GM21367 (cell line): ENCODE measurements at regions not wholly inside any gene's neighbourhood (a gene's known extent, or its start where the extent isn't known, plus 50 kb on each side); places are given as distances from the start of the nearest gene placed in this dataset.

ENCODE experiments used
- ATAC-seq: cut with Tn5 transposase; IDR thresholded peaks from one replicate; pipeline ENCODE4 v1.9.1; 2021; ENCODE audit not compliant: unreplicated experiment

DNA sequence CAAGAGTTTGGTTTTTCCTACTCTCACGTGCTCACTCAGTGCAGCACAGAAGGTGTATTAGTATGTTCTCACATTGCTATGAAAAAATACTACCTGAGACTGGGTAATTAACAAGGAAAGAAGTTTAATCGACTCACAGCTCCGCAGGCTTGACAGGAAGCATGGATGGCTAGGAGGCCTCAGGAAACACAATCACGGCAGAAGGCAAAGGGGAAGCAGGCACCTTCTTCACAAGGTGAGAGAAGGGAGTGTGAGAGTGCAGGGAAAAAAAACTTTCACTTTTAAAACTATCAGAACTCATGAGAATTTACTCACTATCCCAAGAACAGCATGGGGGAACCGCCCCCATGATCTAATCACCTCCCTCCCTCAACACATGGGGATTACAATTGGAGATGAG, 185.8 kb upstream of the TMPO start:
- ATAC-seq = no peak

DNA sequence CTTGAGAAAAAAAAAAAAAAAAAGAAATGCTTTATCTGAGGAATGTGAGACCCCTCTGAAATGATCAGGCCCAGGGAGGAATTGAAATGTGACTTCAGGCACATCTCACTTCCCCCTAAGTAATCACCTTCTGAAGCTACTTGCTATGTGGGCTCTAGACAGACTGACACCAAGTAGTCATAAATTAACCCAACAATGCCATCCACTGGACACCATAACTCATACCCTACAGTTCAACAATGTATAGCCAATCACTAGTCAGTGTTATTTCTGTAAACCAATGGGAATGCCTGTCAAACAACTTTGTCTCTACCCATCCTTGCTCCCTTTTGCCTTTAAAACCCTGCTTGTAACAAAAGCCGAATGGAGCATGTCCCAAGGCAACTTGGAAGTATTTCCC, 182.7 kb upstream of the TMPO start:
- ATAC-seq = peak; percentile 80

DNA sequence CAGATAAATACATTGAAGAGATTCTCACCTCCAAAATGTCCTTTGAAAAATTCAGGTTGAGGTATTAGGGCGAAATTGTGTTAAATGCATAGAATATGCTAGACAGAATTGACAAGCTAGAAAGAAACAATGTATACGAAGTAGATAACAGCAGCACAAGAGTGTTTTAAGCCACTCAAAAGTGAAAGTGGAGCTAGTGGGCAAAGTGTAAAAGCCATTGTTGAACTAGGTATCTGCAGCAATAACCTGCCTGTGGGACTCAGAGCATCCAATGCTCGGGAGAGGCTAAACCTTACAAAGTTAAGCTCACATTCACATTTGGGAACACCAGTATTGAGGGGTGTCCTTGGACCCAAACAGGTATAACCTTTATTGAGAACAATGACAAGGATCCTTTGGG, 180.6 kb upstream of the TMPO start:
- no peak for ATAC-seq

DNA sequence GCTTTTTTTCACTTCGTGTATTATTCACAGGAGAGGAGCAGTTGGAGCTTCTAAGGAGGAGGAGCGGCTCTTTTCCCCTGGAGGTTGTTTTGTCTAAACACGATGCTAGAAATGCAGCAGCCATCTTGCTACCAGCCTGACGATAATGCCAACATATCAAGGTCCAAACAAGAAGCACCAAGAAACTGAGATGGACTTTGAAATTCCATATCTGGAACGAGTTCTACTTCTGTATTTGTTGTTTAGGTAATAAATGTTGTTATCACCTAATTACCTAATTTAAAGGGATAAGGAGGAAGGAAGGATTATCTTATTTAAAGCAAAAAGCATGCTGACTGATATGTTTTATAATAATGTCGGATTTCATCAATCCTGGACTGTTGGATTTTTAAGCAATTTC, 174.4 kb upstream of the TMPO start:
- ATAC-seq = no peak

DNA sequence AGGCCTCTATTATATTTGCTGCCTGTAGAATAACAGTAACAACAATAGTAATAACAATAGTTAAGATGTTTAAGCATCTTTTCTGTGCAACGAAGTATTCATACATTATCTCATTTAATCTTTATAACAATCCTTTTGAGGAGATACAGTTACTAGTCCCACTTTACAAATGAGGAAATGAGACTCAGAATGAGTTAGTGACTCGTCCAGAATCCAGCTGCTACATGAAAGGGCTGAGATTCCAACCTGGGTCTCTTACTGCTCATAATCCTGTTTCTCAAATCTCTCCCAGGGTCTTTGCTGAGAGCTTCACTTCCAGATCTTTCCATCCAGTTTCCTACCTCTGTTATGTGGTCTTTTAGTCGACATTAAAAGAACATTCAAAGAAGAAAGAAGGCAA, 173.7 kb upstream of the TMPO start:
- ATAC-seq = no peak

DNA sequence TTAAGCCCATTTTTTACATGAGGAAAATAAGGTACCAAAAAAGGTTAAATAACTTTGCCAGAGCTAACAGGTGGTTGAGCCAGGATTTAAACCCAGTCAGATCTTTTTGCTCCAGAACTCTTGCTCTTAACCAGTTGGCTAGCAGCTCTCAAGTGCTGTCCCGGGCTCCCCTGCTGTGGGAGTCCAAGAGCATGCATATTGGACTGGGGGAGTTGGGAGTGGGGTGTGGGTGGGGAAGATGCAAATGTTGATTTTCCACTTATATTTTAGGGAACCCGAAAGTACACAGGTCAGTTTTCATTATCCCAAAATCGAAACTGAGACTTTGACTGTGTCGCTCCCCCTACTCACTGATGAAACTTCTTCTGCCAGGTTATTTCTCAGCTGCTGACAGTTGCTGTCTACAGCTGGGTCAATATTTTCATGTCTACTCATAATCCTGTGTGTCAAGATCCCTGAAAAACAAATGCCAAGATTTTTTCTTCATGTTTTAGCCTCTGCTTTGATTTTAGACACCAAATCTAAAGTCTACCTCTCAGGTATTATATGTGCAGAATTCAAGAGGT, 172.3 kb upstream of the TMPO start:
- no peak for ATAC-seq

DNA sequence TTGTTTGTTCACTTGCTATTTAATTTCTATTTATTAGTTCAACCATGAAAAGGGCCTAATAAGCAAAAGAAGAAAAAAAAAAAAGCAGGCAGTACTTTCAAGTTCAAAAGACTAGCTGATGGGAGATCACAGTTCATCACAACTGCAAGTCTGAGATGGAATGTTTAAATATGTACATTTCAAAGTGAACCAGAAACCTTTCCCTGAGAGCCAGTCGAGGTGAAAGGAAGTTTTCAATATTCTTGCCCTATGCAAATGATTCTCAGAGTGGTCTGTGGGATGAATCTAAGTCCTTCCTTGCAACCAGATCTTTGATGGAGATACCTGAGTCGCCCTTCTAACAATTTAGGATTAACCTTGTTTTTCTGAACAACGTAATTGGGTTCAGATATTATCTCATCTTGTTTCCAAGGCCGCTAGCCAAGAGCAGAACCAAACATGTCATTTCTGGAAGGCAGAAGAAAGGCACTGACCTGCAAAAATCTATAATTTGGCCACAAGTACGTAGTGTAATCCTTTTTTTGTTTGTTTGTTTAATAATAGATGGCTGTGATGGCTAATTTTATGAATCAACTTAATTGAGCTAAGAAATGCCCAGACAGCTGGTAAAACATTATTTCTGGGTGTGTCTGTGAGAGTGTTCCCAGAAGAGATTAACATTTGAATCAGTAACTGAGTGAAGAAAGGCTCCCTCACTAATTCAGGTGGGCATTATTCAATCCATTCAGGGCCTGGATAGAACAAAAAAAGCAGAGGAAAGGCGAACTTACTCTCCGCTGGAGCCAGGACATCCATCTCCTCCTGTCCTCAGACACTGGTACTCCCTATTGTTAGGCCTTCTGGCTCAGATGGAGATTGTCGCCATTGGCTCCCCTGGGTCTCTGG, 171.1 kb upstream of the TMPO start:
- no peak for ATAC-seq

DNA sequence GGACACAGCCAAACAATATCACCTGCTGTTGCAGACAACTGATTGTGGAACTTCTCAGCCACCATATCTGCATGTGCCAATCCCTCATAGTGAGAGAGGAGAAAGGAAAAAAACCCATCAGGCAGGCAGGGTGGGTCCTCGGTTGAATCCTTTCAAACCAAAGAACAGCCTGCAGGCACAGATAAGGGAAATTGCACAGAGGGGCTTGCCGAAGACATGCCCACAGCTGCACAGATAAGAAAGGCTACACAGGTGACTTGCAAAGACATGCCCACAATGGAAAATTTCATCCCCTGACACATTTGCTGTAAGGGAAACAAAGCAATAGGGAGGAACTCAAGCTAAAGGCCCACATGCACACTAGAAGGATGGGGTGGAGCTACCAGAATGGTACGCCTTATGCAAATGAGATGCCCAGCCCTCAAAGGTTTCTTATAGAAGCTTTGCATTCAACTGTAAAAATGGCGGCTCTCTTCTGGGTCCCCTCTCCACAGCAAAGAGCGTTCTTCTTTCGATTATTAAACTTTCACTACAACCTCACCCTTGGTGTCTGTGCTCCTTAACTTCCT, 170.0 kb upstream of the TMPO start:
- no peak for ATAC-seq

DNA sequence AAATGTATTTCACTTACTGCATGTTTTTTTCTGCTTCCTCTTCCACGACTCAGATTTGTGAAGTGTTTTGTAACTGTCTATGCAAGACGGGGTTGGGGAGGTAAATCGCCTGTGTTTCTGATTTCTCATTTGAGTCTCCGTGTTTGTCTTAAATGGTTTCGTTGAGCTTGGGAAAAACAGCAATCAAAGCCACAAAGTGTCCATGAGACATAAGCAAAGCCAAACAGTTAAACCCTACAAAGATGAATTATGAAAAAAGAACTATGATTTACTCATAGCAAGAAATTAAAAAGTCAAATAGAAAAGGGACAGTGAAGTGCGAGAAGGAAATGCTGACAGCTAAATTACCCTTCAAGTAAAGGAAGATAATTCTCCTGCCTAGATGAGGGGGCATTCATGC, 164.3 kb upstream of the TMPO start:
- no peak for ATAC-seq

DNA sequence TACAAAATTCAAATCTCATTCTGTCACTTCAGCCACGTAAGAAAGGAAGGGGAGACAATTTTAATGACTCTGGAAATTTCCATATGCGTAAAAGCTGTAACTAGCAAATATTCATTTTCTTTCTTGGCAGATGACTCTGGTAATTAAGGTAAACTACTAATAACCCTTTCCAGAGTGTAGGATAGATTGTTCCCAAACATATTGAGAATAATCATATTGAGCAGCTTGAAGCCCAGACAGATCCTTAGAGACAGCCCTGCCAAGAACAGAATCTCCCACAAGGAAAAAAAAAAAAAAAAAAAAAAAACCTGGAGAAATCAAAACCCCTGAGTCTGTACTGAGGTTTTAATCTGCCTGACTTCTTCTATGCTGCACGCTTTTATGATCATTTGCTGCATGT, 163.6 kb upstream of the TMPO start:
- no peak for ATAC-seq

DNA sequence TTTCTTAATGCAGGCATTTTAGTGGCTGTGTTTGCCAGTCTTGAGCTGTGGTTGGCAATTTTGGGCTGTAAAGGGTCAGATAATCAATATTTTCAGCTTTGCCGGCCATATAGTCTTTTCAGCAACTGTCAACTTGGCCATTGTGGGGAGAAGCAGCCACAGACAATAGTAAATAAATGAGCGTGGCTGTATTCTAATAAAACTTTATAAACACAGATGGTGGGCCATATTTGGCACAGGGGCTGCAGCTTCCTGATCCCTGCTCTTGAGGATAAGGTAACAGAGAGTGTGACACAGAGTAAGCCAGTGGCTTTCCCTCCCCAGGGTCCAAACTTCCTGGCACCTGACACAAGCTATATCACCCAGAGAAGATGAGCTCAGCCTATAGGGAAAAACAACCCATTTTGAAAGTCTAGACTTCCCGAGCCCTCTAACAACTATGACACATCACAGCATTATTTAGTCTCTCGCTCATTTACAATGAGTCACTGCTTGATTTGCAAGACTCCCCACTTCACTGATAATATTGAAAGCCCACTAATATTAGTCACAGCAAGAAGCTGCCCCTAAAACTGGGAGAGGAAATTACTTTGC, 163.1 kb upstream of the TMPO start:
- peak; percentile 57 for ATAC-seq

DNA sequence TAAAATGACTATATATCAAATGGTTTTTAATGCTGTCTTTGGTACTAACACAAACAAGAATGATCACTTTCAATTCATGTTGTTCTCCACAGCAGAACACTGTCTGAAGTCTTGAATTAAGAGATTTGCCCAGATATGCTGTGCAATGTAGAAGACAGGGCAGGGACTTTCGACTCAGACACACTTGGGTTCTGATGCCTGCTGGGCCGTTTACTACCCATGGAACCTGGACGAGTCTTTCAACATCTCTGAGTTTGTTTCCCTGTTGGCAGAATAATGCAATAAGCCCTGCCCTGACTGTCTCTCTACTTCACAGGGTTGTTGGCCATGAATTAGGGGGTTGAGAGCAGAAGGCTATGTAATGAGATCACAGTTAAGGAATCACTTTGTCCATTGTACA, 162.6 kb upstream of the TMPO start:
- ATAC-seq = peak; percentile 29

DNA sequence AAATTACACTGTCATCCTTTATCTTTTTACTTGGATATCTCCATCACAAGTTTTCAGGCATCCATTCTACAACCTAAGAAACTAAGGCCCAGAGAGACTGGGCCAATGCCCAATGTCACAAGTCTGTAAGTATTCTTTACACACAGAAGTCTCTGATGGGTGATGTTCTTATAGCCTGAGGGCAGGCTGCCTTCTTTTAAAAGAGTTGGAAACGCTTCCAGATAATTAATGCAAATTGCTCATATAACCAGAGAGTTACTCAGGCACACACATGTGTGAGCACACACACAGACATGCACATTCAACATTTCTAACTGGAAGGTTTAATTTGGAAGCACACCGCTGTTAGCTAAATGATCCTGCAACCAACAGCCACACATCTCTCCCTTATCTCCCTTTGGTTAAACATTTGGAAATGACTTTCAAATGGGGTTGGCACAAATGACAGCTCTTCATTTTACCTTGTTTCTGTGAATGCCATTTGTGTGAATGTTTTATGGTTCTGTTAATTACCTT, 160.8 kb upstream of the TMPO start:
- no peak for ATAC-seq

DNA sequence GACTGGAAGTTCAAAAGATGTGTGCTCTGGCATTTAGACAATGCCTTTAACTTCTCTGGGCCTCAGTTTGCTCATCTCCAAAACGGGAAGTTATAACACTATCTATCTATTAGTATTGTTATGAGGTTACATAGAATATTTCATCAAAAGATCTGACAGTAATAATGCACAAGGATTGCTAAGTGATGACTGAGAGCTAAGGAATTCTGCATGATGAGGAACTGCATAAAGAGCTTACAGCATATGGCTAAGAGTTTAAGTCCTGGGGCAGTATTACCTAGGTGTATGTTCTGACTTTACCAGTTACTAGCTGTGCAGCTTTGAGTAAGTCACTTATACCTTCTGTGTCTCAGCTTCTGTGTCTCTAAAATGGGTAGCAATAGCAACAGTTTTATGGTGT, 160.1 kb upstream of the TMPO start:
- ATAC-seq = no peak

DNA sequence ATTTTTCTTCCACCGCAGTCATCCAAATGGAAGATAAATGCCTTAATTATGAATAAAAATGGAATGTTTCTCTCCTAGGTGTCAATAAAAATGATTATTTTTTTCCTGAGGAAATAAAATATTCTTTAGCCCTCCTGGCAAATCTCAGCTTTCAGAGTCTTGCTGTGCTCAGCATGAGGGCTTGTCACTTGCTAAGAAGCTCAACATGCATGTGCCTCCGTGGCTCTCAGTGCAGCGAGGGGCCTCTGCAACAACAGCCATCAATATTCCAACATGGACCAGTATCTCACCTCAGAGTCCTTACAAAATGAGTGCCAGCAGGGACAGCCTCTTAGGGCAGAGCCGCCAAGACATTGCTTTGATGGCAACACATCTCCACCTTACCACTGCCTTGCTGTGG, 159.5 kb upstream of the TMPO start:
- no peak for ATAC-seq

DNA sequence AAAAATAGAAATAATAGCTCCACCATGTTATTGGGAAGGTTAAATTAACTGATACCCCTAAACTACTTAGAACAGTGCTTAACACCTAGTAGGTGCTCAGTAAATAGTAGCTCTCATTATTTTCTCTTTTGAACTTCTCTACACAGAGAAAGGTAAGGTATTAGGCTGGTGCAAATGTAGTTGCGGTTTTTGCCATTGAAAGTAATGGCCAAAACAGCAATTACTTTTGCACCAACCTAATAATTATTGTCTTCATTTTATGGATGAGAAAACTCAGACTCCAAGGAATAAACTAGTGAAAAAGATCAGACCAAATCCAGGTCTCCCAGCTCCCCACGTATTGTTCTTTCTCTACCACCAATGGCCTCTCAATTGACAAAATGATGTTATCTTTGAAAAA, 157.2 kb upstream of the TMPO start:
- ATAC-seq = no peak

DNA sequence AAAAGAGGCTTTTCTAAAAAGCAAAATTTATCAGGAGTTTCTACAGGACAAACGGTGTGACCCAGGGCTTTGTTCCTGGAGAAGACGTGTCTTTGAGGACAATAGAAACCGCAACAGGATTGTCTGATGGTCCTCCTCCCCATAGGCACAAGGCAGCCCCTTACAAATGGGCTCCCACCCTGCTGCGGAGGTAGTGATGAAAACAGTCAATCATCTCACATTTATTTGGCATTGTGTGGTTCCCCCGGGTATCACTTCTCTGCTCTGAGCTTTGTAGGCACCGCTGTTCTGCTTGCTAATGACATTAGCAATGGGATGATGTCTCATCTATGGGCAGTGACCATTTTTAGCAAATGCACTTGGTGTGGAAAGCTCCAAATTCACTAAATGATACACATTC, 155.5 kb upstream of the TMPO start:
- ATAC-seq = no peak

DNA sequence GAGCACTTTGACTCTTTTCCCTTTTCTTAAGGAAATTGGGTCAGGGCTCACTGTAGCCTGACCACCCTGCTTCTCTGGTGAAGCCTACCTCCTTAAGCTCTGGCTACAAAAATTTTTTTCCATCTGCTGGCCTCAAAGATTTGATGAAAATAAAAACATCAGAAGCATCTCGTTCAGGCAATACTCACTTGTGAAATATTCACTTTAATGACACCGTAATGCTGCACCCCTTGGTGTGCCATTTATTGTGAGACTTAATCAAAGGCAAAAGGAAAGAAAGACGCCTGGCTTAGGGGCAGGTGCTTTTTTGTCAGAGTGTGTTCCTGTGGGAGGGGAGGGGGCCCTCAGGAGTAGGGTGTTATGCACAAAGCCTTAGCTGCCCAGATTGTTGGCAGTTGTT, 155.0 kb upstream of the TMPO start:
- ATAC-seq = no peak

DNA sequence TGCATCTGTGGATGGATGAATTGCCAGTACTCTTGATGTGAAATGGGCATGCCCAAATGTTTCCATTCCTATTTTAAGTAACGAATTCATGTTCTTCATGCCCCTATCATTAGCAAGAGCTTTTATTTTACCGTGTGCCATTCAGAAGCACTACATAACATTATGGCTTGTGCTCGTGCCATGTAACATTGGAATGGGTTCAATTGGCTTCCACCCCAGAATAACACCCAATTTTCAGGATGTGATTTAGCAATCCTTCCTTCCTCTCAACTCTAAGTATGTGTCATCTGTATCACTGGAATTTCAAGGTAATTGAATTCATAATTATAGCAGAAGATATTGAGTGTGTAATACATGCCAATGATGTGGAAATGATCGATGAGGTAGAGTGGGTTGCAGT, 145.8 kb upstream of the TMPO start:
- ATAC-seq = no peak

DNA sequence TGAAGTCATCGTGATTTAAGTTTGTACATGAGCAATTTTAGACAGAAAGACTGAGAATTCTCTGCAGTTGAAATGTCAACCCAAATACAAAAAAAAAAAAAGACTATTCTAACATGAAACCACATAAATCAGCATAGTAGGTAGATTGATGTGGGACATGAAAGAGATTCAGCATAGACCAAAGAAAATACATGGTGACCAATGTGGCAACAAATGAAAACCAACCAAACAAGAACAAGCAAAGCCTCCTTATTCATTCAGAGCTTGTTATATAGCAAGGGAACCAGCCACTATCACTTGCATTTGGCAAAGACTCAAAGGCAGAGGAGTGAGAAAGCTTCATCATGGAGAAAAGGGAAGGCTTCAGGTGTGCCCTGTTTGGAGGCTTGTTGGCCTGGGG, 144.4 kb upstream of the TMPO start:
- no peak for ATAC-seq

DNA sequence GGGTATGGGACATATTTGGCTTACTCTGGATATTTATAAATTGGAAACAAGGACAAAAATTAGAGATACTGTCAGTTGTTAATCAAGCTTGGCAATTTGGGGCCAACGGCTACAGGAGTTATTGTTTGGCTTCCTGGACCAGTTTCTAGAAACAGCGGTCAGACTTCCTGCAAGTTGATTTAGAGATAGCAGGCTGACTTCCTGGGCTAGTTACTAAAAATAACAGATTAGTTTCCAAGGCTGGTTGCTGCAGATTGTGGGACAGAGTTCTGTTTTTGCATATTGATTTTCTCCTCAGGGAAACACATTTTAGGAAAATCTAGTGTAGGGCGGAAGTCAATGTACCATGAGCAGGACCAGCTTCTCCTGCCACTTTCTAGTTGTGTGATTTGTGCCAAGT, 144.0 kb upstream of the TMPO start:
- no peak for ATAC-seq
